ENCODE measurements at regions not wholly inside any gene's neighbourhood (a gene's known extent, or its start where the extent isn't known, plus 50 kb on each side); places are given as distances from the start of the nearest gene placed in this dataset.

DNA sequence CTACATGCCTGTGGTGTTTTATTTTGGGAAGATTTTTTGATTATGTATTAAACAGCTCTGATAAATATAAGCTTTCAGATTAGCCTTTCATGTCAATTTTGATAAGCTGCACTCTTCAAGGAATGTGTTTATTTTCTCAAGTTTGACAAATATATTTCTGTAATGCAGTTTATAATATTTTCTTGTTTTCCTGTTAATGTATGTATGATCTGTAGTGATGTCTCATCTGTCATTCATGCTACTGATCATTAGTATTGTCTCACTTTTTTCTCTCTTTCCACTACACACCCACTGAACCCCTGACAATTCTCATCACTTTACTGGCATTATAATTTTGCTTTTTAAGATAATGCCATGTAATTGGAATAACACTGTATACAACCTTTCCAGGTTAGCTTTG lies 100.9 kb downstream of the TMEM18 start:
- POLR2A ChIA-PET (ENCODE audit: partially characterized antibody), result no interaction called here
- Histone ChIP-seq H3K14ac (ENCODE audit: insufficient read length) (no peak overlapping the region), H2BK12ac (ENCODE audit: low read depth, low read length) (no peak overlapping the region), H3K79me2 (ENCODE audit: control insufficient read depth in 1 of 2, insufficient read depth in 2 of 2, low read length in 2 of 2) (no peaks in the 10 kb centered on the region), H3K79me1 (ENCODE audit: low read depth, low read length) (no peaks in the 10 kb centered on the region), H2BK5ac (ENCODE audit: low read depth, low read length) (no peak overlapping the region), H3K36me3 (ENCODE audit: control insufficient read depth in 2 of 4, insufficient read depth in 4 of 4, low read length in 3 of 4) (no peaks in the 10 kb centered on the region), H2AFZ (ENCODE audit: low read length) (no peak overlapping the region), H2AK5ac (ENCODE audit: low read depth, low read length) (no peak overlapping the region), H3K27me3 (replicated peaks in 1 of 4; ENCODE audit: control insufficient read depth in 3 of 4, extremely low read depth in 1 of 4, insufficient read depth in 3 of 4, low read length in 3 of 4) (no peaks in the 10 kb centered on the region), H3K27ac (ENCODE audit: low read depth, low read length) (no peak overlapping the region), H3K4me2 (ENCODE audit: insufficient read depth in 1 of 2, low read depth in 2 of 2, low read length in 2 of 2) (no peak overlapping the region), H3K4me1 (replicated peaks in 1 of 4; ENCODE audit: control insufficient read depth in 3 of 4, insufficient read depth in 4 of 4, low read length in 3 of 4) (no peaks in the 10 kb centered on the region), H3K56ac (replicated peaks; ENCODE audit: insufficient read length, low read depth, low read length) (no peak overlapping the region), H4K8ac (ENCODE audit: extremely low read depth, insufficient read depth, low read length) (no peak overlapping the region), H2BK120ac (replicated peaks; ENCODE audit: low read depth, low read length) (no peak overlapping the region), H2BK20ac (ENCODE audit: low read length) (no peak overlapping the region), H4K91ac (replicated peaks; ENCODE audit: insufficient read length, low read length) (no peak overlapping the region), H4K20me1 (replicated peaks in 1 of 2; ENCODE audit: control insufficient read depth in 1 of 2, insufficient read depth in 2 of 2, low read length in 2 of 2) (no peaks in the 10 kb centered on the region), H4K5ac (ENCODE audit: insufficient read length, low read depth, low read length) (no peak overlapping the region), H3K4me3 (ENCODE audit: extremely low read depth in 1 of 4, insufficient read depth in 2 of 4, low read depth in 3 of 4, low read length in 4 of 4) (no peak overlapping the region), H3K18ac (ENCODE audit: extremely low read depth, low read length) (no peak overlapping the region), H3K23me2 (ENCODE audit: low read depth, low read length) (no peaks in the 10 kb centered on the region), H3K9ac (replicated peaks in 1 of 4; ENCODE audit: extremely low read depth in 1 of 4, low read depth in 3 of 4, low read length in 3 of 4) (no peak overlapping the region), H3K23ac (ENCODE audit: insufficient read length) (no peak overlapping the region), H2BK15ac (ENCODE audit: low read length) (no peak overlapping the region), H3K4ac (replicated peaks; ENCODE audit: insufficient read length, low read depth, low read length) (no peak overlapping the region), H3K9me3 (ENCODE audit: insufficient read depth in 2 of 2, low read depth in 1 of 2, low read length in 1 of 2) (peaks cover 0 to 8% of the 10 kb centered on the region in 2 experiments; a peak in 1 of 4 replicates)
- FAIRE-seq, result no peak
- DNase-seq (ENCODE audit: low read depth in 1 of 2, low spot score in 2 of 2), result no peak
- CTCF ChIA-PET (ENCODE audit: partially characterized antibody), result no interaction called here
- no peak for TF ChIP-seq RBBP5 (IDR thresholded peaks at IDR 0.05; ENCODE audit: borderline replicate concordance, low read depth, low read length)
- no peak for TF ChIP-seq TAF7 (optimal IDR thresholded peaks at IDR 0.05; ENCODE audit: borderline replicate concordance, low read depth, low read length)
